Suprapubic skin (tissue), 3 donors: ENCODE measurements at regions not wholly inside any gene's neighbourhood (a gene's known extent, or its start where the extent isn't known, plus 50 kb on each side); places are given as distances from the start of the nearest gene placed in this dataset.

Experiments used
- POLR2A ChIP-seq, 2 donors: fragments of 450-650 bp; IDR thresholded peaks; one replicate each; pipeline ENCODE4 v1.6.1; 2017; ENCODE audit warnings: antibody characterized with exemption in 2 of 2, mild to moderate bottlenecking in 2 of 2, moderate library complexity in 2 of 2
- TF ChIP-seq, protein P1 (sequence below), 2 donors: fragments of 200-600 bp in 1 of 2; fragments of 450-650 bp in 1 of 2; sonication (generic) in 1 of 2; IDR thresholded peaks; one replicate each; pipeline ENCODE4 v1.5.1; 2016 to 2019; ENCODE audit warnings: antibody characterized with exemption in 2 of 2, mild to moderate bottlenecking in 1 of 2, moderate library complexity in 1 of 2

DNA sequence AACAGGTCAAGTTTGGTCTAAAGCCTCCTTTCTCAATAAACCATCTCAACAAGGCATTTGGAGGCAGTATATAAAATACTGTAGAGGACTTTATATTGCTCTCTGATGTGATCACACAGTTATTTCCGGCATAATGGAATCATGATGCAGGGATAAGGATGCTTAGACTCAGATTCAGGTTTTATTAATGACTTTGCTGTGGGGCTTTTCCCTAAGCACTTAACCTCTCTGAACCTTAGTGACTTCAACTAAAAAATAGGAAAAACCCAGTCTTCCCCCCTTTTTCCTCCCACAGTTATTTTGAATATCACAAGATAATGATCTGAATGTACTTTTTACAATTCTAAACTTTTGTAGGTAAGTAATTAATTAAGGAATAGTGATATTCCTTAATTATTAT lies 94.8 kb upstream of the TENM4 start:
- TF ChIP-seq, protein P1, sequence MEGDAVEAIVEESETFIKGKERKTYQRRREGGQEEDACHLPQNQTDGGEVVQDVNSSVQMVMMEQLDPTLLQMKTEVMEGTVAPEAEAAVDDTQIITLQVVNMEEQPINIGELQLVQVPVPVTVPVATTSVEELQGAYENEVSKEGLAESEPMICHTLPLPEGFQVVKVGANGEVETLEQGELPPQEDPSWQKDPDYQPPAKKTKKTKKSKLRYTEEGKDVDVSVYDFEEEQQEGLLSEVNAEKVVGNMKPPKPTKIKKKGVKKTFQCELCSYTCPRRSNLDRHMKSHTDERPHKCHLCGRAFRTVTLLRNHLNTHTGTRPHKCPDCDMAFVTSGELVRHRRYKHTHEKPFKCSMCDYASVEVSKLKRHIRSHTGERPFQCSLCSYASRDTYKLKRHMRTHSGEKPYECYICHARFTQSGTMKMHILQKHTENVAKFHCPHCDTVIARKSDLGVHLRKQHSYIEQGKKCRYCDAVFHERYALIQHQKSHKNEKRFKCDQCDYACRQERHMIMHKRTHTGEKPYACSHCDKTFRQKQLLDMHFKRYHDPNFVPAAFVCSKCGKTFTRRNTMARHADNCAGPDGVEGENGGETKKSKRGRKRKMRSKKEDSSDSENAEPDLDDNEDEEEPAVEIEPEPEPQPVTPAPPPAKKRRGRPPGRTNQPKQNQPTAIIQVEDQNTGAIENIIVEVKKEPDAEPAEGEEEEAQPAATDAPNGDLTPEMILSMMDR (IDR thresholded peaks at IDR 0.05): no peak
- TF ChIP-seq POLR2A (IDR thresholded peaks at IDR 0.05): no peak
